CD4-positive, alpha-beta T cell treated with Interleukin-17A for 4 hours (primary cell): ENCODE measurements at regions not wholly inside any gene's neighbourhood (a gene's known extent, or its start where the extent isn't known, plus 50 kb on each side); places are given as distances from the start of the nearest gene placed in this dataset.
"Not testable (repeated sequence)": the region's sequence is repeated elsewhere in the genome, so short reads cannot be mapped to it uniquely, and the experiment has no call there.

Experiments
- DNase-seq: peaks from one replicate; pipeline ENCODE4 v3.0.0-alpha.2; 2020; ENCODE audit warnings: mixed read lengths

DNA sequence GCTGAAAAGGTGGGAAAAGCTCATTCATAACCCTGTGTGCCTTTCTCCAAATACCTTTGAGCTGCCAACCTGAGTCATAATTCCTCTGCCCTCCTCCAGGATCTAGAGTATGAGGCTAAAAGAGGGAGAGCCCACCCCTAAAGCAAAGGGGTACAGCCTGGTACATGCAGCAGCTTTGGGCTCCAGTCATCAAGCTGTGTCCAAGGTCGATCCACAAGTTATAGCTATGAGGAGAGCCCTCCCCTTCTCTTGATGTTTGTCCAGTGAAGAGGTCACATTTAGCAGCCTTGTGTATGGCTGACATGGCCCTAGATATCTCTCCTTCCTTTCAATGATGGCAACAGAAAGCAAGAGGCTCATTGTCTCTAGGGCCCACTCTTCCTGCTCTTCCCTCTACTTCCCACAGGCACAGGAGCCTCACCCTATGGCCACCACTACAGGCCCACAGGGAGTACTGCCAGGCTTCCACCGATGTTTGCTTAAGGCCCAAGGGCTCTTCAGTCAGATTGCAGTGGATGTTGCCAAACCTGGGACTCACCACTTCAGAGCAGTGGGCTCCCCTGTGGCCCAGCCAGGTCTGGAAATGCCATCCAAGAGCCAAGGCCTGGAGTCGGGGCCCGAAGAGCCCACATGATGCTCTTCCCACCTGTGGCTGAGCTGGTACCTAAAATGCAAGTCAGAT is 176.8 kb downstream of the CD83 start:
- no peak for DNase-seq

DNA sequence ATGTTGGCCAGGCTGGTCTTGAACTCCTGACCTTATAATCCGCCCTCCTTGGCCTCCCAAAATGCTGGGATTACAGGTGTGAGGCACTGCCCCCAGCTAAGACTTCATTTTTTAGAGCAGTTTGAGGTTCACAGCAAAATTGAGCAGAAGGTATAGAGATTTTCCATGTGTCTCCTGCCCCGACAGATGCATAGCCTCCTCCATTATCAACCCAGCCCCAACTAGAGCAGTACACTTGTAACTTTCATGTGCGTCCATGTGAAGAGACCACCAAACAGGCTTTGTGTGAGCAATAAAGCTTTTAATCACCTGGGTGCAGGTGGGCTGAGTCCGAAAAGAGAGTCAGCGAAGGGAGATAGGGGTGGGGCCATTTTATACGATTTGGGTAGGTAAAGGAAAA is 179.1 kb downstream of the CD83 start:
- DNase-seq: not testable (repeated sequence)

DNA sequence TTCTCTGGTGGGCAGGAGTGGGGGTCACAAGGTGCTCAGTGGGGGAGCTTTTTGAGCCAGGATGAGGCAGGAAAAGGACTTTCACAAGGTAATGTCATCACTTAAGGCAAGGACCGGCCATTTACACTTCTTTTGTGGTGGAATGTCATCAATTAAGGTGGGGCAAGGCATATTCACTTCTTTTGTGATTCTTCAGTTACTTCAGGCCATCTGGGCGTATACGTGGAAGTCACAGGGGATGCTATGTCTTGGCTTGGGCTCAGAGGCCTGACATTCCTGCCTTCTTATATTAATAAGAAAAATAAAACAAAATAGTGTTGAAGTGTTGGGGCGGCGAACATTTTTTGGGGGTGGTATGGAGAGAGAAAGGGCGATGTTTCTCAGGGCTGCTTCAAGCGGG is 179.5 kb downstream of the CD83 start:
- DNase-seq: not testable (repeated sequence)

- DNase-seq: not testable (repeated sequence)
These were observed 182.6 kb downstream of the CD83 start for GRCh38 chr6:14300189-14300588.

DNA sequence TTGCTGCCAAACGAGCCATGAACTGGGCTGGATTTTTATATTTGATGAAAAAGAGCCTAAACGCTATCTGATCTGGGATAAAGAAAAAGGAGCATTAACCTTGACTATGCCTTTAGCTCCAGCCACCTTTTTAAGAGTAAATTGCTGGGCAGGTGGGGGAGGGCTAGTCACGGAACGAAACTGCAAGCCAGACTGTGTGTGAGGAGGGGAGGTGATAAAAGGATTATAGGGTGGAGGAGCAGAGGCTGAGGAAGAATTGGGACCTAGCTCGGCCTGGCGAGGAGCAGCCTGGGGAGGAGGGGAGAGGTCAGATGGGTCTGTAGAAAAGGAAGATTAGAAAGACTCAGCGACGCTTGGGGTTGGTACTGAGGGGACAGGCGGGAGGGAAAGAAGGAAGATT is 183.1 kb downstream of the CD83 start:
- not testable (repeated sequence) for DNase-seq

GRCh38 chr6:14301477-14301876 is 183.9 kb downstream of the CD83 start:
- not testable (repeated sequence) for DNase-seq

DNA sequence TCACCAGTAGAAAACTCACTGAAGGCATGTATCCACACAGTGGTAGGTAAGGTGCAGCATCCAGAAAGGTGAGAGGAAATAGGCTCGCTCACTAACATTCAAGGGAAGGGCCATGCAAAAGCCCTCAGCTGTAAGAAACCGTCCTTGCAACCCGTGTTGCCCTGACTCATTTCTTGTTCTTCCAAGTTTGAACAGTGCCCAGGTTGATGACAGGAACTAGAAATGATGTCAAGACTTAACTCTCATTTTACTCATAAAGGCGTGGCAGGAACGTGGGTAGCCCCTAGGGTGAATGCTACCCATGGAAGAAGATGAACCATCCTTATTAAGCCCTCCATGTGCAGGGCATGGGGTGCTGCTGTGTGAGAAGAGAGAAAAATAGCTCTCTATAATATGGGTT is 187.6 kb downstream of the CD83 start:
- DNase-seq: no peak

DNA sequence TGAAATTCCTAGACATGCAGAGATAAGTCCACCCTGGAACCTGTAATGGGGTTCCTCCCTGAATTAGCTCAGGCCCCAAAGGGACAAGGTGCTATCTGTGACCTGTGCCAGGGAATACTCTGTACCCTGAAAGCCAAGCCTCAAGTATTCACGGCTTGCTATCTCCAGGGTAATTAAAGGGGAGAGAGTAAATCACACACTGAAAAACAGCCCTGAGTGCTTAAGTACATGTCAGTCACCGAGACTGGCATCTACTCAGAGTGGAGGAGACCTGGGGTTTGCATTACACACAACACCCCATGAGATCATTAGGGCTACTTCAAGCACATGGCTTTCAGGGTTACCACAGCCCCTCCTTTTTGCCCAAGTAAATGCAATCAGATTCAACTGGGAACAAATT is 188.1 kb downstream of the CD83 start:
- no peak for DNase-seq

DNA sequence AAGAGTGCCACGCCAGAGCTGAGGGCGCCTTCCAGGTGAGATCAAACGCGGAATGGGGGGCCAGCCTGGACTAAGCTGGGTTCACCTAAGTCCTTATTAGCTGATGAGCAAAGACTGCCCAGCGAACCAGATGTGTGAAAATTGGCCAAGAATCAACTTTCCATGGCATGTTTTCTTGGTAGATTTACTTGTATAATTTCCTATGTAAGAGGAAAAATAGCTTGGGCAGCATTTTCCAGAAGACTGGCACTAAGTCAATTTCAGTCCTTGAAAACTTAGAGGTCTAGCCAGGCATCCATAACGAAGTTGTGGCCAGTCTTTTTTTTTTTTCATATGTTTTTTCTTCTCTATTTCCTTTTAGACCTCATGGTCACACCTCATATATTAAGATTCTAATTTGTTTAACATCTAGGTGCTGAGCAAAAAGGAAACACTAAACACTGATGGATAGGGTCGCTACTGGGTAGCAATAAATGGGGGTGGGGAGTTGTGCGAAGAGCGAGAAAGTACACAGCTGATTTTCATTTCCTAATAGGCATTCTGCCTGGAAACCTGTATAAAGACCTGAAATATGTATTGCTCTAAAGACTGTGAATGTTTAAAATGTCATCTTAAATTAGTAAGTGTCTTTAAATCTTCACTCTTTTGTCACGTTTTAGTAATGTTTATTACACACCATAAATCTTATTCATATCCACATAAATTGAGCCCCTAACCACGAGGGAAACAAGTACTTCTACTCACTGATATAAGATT is 188.8 kb downstream of the CD83 start:
- DNase-seq: no peak

GRCh38 chr6:14309516-14309915 is 191.9 kb downstream of the CD83 start:
- no peak for DNase-seq

GRCh38 chr6:14309951-14310445 is 192.4 kb downstream of the CD83 start:
- DNase-seq: no peak

- no peak for DNase-seq
These were observed 193.4 kb downstream of the CD83 start for GRCh38 chr6:14310960-14311359.

- no peak for DNase-seq
These were observed 195.0 kb downstream of the CD83 start for GRCh38 chr6:14312587-14312986.

- no peak for DNase-seq
These were observed 195.7 kb downstream of the CD83 start for GRCh38 chr6:14313248-14313647.

- no peak for DNase-seq
These were observed 197.8 kb downstream of the CD83 start for GRCh38 chr6:14315353-14315752.

DNA sequence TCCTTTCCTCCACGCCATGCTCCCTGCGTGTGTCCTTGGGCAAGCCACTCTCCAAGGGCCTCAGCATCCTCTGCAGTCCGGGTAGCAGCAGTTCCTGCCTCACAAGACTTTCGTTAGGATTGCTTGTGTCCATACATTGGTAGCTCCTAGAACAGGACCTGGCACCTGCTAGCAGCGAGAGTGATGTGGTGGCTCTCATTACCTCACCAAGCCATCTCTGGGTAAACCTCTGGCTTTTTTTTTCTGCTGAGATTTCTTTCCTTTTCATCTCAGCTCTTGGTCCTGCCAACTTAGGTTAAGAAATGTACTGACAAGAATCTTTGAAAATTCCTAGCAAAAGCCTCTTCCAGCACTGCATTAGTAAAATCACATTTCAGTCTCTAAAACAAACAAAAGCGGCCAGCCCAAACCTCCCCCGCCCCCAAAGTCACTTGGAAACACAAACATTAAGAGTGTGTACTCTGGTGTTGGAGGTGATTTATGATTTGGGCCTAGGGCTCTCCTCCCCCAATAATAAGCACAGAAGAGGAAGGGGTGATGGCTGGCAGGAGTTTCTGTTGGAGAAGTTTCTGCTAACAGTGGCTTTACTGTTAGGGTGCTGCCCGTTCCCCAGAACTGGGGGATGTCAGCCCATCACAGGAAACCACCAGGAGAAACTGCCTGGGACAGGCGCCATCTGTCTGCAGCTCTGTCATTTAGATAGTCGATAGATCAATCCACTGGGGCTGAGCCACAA is 199.2 kb downstream of the CD83 start:
- peak; percentile 39 for DNase-seq

GRCh38 chr6:14317387-14317970 is 199.9 kb downstream of the CD83 start:
- DNase-seq: no peak

DNA sequence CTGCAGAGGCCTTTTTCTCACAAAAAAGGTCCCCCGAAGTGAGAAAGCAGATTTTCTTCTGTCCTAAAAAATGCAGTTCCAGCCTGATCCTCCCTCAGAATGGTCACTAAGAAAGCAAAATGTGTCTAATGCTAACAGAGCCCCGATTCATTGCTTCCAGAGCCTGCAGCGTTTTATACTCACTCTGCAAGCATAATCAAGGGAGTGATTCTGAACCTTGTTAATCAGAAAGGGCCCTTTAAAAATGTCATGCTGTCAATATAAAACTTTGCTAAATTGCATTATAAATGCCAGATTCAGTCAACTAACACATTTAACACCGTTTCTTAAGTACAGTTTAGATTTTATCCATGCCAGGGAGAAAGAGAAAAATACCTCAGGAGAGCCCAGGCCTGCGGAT is 202.8 kb downstream of the CD83 start:
- DNase-seq: no peak

GRCh38 chr6:14321992-14322772 is 204.6 kb downstream of the CD83 start:
- DNase-seq: no peak

DNA sequence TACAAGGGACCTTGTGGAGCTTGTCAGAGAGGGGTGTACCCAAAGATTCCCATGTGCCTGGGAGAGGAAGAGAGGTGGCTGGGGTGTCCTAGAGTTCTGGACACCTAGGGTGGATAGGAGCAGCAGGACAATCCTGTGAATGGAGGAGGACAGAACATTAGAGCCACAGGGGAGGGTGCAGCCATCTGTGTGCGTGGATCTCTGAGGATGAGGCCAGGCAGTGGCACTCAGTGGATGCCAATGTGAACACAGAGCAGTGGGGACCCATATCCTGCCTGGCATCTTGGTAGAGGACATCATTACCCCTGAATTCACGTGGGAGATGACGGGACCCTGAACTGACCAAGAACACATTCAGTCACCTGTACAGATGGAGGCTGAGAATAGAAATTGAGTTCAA is 205.3 kb downstream of the CD83 start:
- no peak for DNase-seq

DNA sequence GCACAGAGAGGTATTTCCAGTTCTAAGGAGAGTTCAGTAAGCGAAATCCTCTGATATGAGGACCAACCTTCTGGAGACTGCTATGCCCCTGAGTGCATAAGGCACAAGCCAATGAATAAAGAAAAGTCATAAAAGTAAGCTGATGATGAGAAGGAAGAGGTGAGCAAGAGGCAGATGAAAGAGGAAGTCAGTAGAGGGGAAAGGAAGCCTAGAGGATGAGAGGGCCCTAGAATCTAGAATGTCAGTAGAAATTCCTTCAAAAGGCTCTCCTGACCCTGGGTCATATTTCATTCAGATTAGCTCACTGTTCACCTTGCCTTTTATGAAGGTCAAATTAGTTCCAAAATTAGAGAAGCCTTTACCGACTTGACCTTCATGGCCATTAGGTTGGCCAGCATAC is 209.2 kb downstream of the CD83 start:
- no peak for DNase-seq

DNA sequence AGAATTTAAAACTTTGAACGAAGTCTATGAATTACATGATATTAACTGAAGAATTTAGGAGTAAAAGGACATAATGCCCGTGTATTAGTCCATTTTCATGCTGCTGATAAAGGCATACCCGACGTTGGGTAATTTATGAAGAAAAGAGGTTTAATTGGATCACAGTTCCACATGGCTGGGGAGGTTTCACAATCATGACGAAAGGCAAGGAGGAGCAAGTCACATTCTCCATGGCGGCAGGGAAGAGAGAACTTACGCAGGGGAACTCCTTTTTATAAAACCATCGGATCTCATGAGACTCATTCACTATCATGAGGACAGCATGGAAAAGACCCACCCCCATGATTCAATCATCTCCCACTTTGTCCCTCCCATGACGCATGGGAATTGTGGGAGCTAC is 210.6 kb downstream of the CD83 start:
- no peak for DNase-seq
